Esophagus squamous epithelium (tissue), 5 donors: ENCODE measurements at regions not wholly inside any gene's neighbourhood (a gene's known extent, or its start where the extent isn't known, plus 50 kb on each side); places are given as distances from the start of the nearest gene placed in this dataset.

Experiments used
- DNase-seq: peaks from one replicate; lab custom pipeline; 2025; lab: John Stamatoyannopoulos, UW
- H3K27ac ChIP-seq, 4 donors: fragments of 200-600 bp; sonication (generic); one replicate each; pipeline ENCODE4 v1.5.1; 2016 to 2019; ENCODE audit warnings: mild to moderate bottlenecking in 1 of 4
- H3K27me3 ChIP-seq, 4 donors: fragments of 200-600 bp; sonication (generic); 1 replicate in 3 of 4; 2 replicates in 1 of 4; pipeline versions ENCODE4 v1.5.1 to v1.6.0; 2017 to 2021; ENCODE audit warnings: antibody characterized with exemption in 1 of 4
- H3K36me3 ChIP-seq, 3 donors: fragments of 200-600 bp; sonication (generic); one replicate each; pipeline ENCODE4 v1.5.1; 2016 to 2019
- H3K4me1 ChIP-seq, 3 donors: fragments of 200-600 bp; sonication (generic); one replicate each; pipeline ENCODE4 v1.5.1; 2017 to 2019
- H3K4me3 ChIP-seq, 4 donors: fragments of 200-600 bp; sonication (generic); 1 replicate in 3 of 4; 2 replicates in 1 of 4; pipeline ENCODE4 v1.5.1; 2016 to 2019; ENCODE audit warnings: mild to moderate bottlenecking in 2 of 4, moderate library complexity in 1 of 4
- H3K9me3 ChIP-seq, 3 donors: fragments of 200-600 bp; sonication (generic); one replicate each; pipeline ENCODE4 v1.5.1; 2016 to 2019
- POLR2A ChIP-seq, 4 donors: fragments of 450-650 bp; IDR thresholded peaks; one replicate each; pipeline ENCODE4 v1.6.1; 2017; ENCODE audit warnings: antibody characterized with exemption in 4 of 4, mild to moderate bottlenecking in 4 of 4, moderate library complexity in 3 of 4
- WGBS, 2 donors: methylation state at CpG; one replicate each; pipeline ENCODE4 v1.1.5; 2018; 5-methylcytosine and 5-hydroxymethylcytosine counted together
- intact Hi-C: fragments of 100-400 bp; cut with DNase I; formaldehyde crosslinking; loops from one replicate; pipeline ENCODE4 v1.15.0; 2022
- TF ChIP-seq, protein P1 (sequence below), 6 experiments: fragments of 450-650 bp in 4 of 6; fragments of 200-600 bp in 2 of 6; sonication (generic) in 2 of 6; IDR thresholded peaks; one replicate each; pipeline ENCODE4 v1.5.1; 2016 to 2019; ENCODE audit warnings: antibody characterized with exemption in 6 of 6, mild to moderate bottlenecking in 4 of 6, moderate library complexity in 4 of 6
- donor health status: DM: yes; HTN: yes; CAD: no.

DNA sequence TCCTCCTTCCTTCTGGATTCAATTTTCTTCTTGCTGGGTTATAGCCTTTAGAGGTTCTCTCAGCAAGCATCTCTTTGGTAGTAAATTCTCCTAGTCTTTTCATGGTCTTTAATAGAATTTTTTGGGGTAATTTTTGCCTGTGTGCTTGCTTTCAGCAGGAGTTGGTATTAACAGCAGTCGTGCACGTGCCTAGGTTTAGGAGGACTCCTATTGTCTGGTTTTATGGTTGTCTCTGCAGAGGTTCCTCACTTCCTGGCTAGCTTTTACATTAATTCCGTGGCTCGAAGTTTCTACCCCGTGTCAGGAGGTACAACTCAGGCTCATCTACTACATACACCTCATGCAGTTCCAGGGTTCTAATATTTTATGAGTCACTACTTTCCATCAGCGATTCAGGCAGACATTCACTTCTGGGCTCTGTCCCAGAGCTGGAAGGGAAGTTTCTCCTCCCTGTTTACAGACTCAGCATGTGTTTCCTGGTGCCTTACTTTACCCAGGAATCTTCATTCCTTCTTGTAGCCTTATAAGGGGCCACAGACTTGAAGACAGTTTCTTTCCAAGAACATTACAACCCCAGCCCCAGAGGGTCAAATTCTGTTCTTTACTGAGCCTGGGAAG lies 643.6 kb downstream of the HS3ST4 start:
- 62 to 69% methylated on average over 6 of the region's 6 CpGs for WGBS, 2 donors
- Histone ChIP-seq H3K27ac (no peak overlapping the region), H3K27me3 (no peaks in the 10 kb centered on the region), H3K36me3 (no peaks in the 10 kb centered on the region), H3K9me3 (no peaks in the 10 kb centered on the region), H3K4me1 (no peaks in the 10 kb centered on the region), H3K4me3 (no peak overlapping the region)
- intact Hi-C loops, result no loop called here
- no peak for DNase-seq
- no peak for TF ChIP-seq POLR2A (IDR thresholded peaks at IDR 0.05)
- TF ChIP-seq, protein P1, sequence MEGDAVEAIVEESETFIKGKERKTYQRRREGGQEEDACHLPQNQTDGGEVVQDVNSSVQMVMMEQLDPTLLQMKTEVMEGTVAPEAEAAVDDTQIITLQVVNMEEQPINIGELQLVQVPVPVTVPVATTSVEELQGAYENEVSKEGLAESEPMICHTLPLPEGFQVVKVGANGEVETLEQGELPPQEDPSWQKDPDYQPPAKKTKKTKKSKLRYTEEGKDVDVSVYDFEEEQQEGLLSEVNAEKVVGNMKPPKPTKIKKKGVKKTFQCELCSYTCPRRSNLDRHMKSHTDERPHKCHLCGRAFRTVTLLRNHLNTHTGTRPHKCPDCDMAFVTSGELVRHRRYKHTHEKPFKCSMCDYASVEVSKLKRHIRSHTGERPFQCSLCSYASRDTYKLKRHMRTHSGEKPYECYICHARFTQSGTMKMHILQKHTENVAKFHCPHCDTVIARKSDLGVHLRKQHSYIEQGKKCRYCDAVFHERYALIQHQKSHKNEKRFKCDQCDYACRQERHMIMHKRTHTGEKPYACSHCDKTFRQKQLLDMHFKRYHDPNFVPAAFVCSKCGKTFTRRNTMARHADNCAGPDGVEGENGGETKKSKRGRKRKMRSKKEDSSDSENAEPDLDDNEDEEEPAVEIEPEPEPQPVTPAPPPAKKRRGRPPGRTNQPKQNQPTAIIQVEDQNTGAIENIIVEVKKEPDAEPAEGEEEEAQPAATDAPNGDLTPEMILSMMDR (IDR thresholded peaks at IDR 0.05), result no peak

DNA sequence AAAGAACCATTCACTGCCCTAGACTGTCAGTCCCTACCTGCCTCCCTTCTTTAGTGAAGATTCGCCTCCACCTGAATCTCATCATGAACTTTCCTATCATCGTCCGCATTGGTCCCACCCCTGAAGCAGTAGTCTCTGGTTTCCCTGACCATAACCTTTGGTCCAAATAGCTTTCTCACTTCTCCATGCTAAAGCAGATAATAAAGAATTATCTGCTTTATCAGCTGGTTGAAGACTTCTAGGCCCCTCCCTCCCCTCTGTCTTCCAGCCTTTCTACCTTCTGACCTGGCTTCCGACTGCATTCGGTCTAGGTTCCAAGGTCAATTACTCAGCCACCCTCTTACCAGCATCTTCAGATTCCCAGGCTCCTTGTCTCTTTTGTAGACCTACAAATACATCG lies 650.9 kb downstream of the HS3ST4 start:
- no peaks in the 10 kb centered on the region for H3K4me1 ChIP-seq
- H3K36me3 ChIP-seq, result no peaks in the 10 kb centered on the region
- no peak for DNase-seq
- intact Hi-C loops, result no loop called here
- no peak overlapping the region for H3K27ac ChIP-seq
- TF ChIP-seq POLR2A (IDR thresholded peaks at IDR 0.05), result no peak
- TF ChIP-seq, protein P1 (IDR thresholded peaks at IDR 0.05), result no peak
- WGBS, 2 donors, result 84 to 87% methylated on average over 6 of the region's 6 CpGs
- no peaks in the 10 kb centered on the region for H3K27me3 ChIP-seq
- H3K9me3 ChIP-seq, result no peaks in the 10 kb centered on the region
- H3K4me3 ChIP-seq, result no peak overlapping the region

DNA sequence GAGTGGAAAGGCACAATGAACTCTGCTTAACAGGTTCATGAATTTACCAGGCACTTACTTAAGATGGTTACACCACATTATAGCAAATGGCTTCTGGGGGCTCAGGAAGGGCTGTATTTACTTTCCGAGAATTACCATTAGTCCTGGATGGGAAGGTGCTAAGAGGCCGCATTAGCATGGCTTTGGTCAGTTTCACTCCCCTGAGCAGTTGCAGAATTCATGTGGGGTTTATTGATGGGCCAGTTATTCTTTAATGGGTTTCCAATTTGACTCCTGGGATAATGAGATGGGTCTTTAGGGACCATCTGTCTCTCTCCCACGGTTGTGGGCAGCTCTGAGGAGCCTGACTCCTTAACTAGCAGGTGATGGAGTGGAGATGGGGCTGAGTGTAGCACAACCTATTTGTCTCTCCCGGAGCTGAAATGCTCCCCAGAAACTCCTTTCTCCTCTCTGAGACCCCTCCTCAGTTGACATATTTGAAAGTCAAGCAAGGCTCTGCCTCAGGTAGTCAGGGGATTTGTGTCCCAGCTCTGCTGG lies 652.5 kb downstream of the HS3ST4 start:
- Histone ChIP-seq H3K36me3 (no peaks in the 10 kb centered on the region), H3K9me3 (no peaks in the 10 kb centered on the region), H3K4me1 (no peaks in the 10 kb centered on the region), H3K27ac (no peak overlapping the region), H3K4me3 (no peak overlapping the region), H3K27me3 (no peaks in the 10 kb centered on the region)
- TF ChIP-seq, protein P1 (IDR thresholded peaks at IDR 0.05), result no peak
- TF ChIP-seq POLR2A (IDR thresholded peaks at IDR 0.05), result no peak
- WGBS, 2 donors, result 33 to 54% methylated on average over 2 to 4 of the region's 4 CpGs
- no peak for DNase-seq
- intact Hi-C loops, result no loop called here

DNA sequence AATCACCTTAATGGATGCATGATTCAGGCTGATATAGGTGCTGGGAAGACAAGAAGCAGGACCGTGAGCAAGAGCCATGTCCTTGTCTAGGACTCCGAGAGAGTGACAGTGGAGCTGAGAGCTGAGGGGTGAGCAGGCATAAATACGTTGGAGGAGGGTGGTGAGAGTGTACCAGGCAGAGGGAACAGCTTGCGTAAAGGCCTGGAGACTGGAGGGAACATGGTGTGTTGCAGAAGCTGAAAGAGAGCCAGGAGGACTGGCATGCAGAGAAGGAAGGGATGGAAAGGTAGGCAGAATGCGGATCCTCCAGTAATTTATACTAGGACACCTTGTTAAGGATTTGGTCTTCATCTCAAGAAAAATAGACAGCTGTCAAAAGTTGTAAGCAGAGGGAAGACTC lies 653.2 kb downstream of the HS3ST4 start:
- TF ChIP-seq, protein P1 (IDR thresholded peaks at IDR 0.05), result no peak
- no peak for TF ChIP-seq POLR2A (IDR thresholded peaks at IDR 0.05)
- no peaks in the 10 kb centered on the region for H3K9me3 ChIP-seq
- DNase-seq, result no peak
- H3K4me3 ChIP-seq, result no peak overlapping the region
- WGBS, 2 donors, result 64 to 79% methylated on average over 5 of the region's 5 CpGs
- no peaks in the 10 kb centered on the region for H3K36me3 ChIP-seq
- no peaks in the 10 kb centered on the region for H3K27me3 ChIP-seq
- H3K27ac ChIP-seq, result no peak overlapping the region
- no peaks in the 10 kb centered on the region for H3K4me1 ChIP-seq
- intact Hi-C loops, result no loop called here

DNA sequence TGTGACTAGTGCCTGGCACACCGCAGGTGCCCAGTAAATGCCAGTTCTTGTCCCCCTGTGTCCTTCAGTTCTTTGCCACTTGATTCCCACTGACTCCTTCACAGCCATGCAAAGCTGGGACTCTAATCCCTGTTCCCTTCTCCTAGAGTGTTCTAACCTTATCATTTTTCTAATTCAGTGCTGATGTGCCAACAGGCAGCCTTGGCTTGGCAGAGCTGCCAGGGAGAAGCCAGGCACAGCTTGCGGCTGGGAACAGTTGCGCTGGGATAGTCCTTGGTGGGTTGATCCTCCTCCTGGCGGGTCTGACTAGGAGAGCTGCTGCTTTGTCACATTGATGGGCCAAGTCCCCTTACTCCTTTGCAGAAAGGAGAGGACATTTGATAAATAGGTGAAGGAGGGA lies 654.2 kb downstream of the HS3ST4 start:
- no peak for DNase-seq
- intact Hi-C loops, result no loop called here
- Histone ChIP-seq H3K36me3 (no peaks in the 10 kb centered on the region), H3K27me3 (no peaks in the 10 kb centered on the region), H3K27ac (no peak overlapping the region), H3K4me1 (no peaks in the 10 kb centered on the region), H3K4me3 (no peak overlapping the region), H3K9me3 (no peaks in the 10 kb centered on the region)
- TF ChIP-seq POLR2A (IDR thresholded peaks at IDR 0.05), result no peak
- TF ChIP-seq, protein P1 (IDR thresholded peaks at IDR 0.05), result no peak
- WGBS, 2 donors, result 66 to 68% methylated on average over 1 to 2 of the region's 4 CpGs
